ENCODE measurements at regions not wholly inside any gene's neighbourhood (a gene's known extent, or its start where the extent isn't known, plus 50 kb on each side); places are given as distances from the start of the nearest gene placed in this dataset.

DNA sequence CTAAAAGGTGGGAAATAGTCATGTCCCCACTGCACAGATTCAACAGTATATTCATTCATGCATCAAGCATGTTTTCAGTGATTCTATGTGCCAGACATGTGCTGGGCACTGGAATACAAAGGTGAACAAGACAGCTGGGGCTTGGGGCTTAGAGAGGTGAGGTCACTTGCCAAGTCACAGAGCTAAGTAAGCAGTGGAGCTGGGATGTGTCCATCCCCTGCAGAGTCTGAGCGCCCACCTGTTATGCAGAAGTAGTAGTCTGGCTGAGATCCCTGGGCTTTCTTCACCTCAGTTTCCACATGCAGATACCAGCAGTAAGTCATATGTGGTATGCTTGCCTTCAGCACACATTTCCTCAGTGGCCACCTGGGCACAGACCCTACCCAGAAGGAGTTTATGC lies 263.8 kb downstream of the DHX35 start:
- no peak for DNase-seq
- Histone ChIP-seq H3K27ac (no peak overlapping the region), H3K4me3 (ENCODE audit: low read depth, low read length) (no peak overlapping the region), H3K36me3 (replicated peaks) (no peaks in the 10 kb centered on the region), H3K27me3 (replicated peaks) (no peaks in the 10 kb centered on the region)
- in situ Hi-C loops (cut with HindIII; ENCODE audit: low pct_ligation_motif_present, low sequenced_read_pairs): no loop called here
- TF ChIP-seq, protein P1, sequence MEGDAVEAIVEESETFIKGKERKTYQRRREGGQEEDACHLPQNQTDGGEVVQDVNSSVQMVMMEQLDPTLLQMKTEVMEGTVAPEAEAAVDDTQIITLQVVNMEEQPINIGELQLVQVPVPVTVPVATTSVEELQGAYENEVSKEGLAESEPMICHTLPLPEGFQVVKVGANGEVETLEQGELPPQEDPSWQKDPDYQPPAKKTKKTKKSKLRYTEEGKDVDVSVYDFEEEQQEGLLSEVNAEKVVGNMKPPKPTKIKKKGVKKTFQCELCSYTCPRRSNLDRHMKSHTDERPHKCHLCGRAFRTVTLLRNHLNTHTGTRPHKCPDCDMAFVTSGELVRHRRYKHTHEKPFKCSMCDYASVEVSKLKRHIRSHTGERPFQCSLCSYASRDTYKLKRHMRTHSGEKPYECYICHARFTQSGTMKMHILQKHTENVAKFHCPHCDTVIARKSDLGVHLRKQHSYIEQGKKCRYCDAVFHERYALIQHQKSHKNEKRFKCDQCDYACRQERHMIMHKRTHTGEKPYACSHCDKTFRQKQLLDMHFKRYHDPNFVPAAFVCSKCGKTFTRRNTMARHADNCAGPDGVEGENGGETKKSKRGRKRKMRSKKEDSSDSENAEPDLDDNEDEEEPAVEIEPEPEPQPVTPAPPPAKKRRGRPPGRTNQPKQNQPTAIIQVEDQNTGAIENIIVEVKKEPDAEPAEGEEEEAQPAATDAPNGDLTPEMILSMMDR (IDR thresholded peaks at IDR 0.05; ENCODE audit: low read depth, low read length, missing control alignments): no peak

- no peak for DNase-seq
- in situ Hi-C loops (cut with HindIII; ENCODE audit: low pct_ligation_motif_present, low sequenced_read_pairs): no loop called here
- TF ChIP-seq, protein P1 (IDR thresholded peaks at IDR 0.05; ENCODE audit: low read depth, low read length, missing control alignments): no peak
- no peak overlapping the region for H3K4me3 ChIP-seq (ENCODE audit: low read depth, low read length)
- H3K36me3 ChIP-seq (replicated peaks): no peaks in the 10 kb centered on the region
- H3K27me3 ChIP-seq (replicated peaks): no peaks in the 10 kb centered on the region
- no peak overlapping the region for H3K27ac ChIP-seq
Measured at GRCh38 chr20:39225536-39225935, 263.4 kb downstream of the DHX35 start.

GRCh38 chr20:39222101-39222500 lies 260.0 kb downstream of the DHX35 start:
- TF ChIP-seq, protein P1 (IDR thresholded peaks at IDR 0.05; ENCODE audit: low read depth, low read length, missing control alignments): no peak
- no peak for DNase-seq

DNA sequence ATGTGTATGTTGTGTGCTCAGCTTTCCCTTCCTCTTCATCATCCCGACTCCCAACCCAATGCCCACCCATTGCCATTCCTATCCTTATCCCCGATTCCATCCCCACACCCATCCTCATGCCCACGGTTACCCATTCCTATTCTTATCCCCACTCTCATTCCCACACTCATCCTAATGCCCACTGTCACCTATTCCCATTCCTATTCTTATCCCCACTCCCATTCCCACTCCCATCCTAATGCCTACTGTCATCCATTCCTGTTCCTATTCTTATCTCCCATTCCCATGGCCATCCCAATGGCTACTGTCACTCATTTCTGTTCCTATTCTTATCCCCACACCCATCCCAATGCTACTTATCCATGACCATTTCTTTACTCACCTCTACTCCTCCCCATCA lies 254.1 kb downstream of the DHX35 start:
- no peak overlapping the region for H3K4me3 ChIP-seq (ENCODE audit: low read depth, low read length)
- no peak overlapping the region for H3K27ac ChIP-seq
- no peaks in the 10 kb centered on the region for H3K36me3 ChIP-seq (replicated peaks)
- no peak for DNase-seq
- TF ChIP-seq, protein P1 (IDR thresholded peaks at IDR 0.05; ENCODE audit: low read depth, low read length, missing control alignments): no peak
- H3K27me3 ChIP-seq (replicated peaks): no peaks in the 10 kb centered on the region
- in situ Hi-C loops (cut with HindIII; ENCODE audit: low pct_ligation_motif_present, low sequenced_read_pairs): no loop called here

More at GRCh38 chr20:39222101-39222500, 260.0 kb downstream of the DHX35 start:
- H3K27me3 ChIP-seq (replicated peaks): no peaks in the 10 kb centered on the region
- in situ Hi-C loops (cut with HindIII; ENCODE audit: low pct_ligation_motif_present, low sequenced_read_pairs): no loop called here
- no peaks in the 10 kb centered on the region for H3K36me3 ChIP-seq (replicated peaks)
- no peak overlapping the region for H3K4me3 ChIP-seq (ENCODE audit: low read depth, low read length)
- no peak overlapping the region for H3K27ac ChIP-seq

DNA sequence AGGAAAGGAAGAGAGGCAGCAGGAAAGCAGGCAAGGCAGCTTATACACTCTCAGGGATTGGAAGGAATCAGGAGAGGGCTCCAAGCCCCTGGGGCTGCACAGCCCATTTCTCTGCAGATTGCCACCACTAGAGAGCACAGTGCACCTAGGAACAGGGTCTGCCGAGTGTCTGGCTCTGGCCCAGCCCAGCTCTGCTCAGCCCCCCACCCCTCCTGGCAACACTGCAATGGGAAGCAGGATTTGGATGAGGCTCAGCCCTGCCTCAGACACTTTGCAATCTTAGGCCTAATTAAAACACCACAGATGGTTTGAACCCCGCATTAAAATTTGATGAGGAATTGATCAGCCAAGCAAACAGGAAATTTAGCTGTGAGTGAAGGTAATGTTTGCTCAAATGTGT lies 252.7 kb downstream of the DHX35 start:
- DNase-seq: no peak
- Histone ChIP-seq H3K36me3 (replicated peaks) (no peaks in the 10 kb centered on the region), H3K27ac (no peak overlapping the region), H3K4me3 (ENCODE audit: low read depth, low read length) (no peak overlapping the region), H3K27me3 (replicated peaks) (no peaks in the 10 kb centered on the region)
- in situ Hi-C loops (cut with HindIII; ENCODE audit: low pct_ligation_motif_present, low sequenced_read_pairs): no loop called here
- TF ChIP-seq, protein P1 (IDR thresholded peaks at IDR 0.05; ENCODE audit: low read depth, low read length, missing control alignments): no peak

DNA sequence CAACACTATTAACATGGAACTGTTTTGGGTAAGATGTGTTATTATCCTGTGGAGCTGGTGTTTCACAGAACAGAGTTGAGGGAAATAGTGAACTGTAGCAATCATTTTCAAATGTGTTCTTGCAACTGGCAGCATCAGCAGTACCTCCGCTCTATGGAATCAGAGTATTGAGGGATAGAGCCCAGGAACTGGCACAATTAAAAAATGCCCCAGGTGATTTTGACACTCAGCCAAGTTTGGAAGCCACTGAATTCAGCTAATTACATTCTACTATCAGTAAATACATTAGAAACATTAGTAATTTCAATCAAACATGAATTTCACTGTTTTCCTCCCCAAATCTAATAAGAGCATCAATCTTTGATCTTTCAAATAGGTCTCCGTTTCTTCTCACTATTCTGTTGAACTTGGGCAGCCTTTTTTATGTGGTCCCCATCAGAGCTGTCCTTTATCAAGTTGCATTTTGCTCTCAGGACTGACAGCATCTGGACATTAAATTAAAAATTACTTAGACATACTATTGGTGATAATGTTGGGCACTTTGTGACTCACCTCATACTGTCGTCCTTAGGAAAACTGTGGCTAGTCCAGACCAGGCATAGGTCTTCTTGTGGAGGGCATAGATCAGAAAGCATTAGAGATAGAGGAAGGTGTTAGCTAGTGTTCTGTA lies 251.5 kb downstream of the DHX35 start:
- Histone ChIP-seq H3K36me3 (replicated peaks) (no peaks in the 10 kb centered on the region), H3K27me3 (replicated peaks) (no peaks in the 10 kb centered on the region), H3K27ac (no peak overlapping the region), H3K4me3 (ENCODE audit: low read depth, low read length) (no peak overlapping the region)
- in situ Hi-C loops (cut with HindIII; ENCODE audit: low pct_ligation_motif_present, low sequenced_read_pairs): no loop called here
- no peak for DNase-seq
- TF ChIP-seq, protein P1 (IDR thresholded peaks at IDR 0.05; ENCODE audit: low read depth, low read length, missing control alignments): no peak
